22Rv1 (cell line): ENCODE measurements at regions not wholly inside any gene's neighbourhood (a gene's known extent, or its start where the extent isn't known, plus 50 kb on each side); places are given as distances from the start of the nearest gene placed in this dataset.

Experiments
- CTCF ChIP-seq: fragments of 450-650 bp; IDR thresholded peaks from 2 replicates; pipeline ENCODE4 v1.5.1; 2017; ENCODE audit warnings: mild to moderate bottlenecking
- ZFX ChIP-seq: fragments of 450-650 bp; IDR thresholded peaks from 2 replicates; pipeline ENCODE4 v1.6.1; 2017; ENCODE audit warnings: antibody characterized with exemption, borderline replicate concordance

DNA sequence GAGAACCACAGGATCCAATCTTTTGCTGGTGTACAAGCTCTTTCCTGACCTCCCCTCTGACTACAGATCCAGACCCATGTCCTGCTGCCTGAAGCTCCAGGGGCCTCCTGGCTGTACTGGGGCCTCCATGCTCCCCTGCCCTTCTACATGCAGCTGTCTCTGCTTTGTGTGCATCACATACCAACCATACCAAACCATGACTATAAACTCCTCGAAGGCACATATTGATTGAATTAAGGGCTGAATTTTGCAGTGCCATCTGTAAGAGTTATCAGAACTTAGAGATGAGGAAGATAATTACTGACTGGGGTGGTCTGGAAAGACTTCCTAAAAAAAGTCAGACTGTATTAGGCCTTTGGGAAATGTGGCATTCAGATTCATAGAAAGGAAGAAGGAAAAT, 139.9 kb upstream of the CXCR4 start:
- no peak for TF ChIP-seq ZFX
- TF ChIP-seq CTCF, result no peak
